Panc1 (cell line): ENCODE measurements at regions not wholly inside any gene's neighbourhood (a gene's known extent, or its start where the extent isn't known, plus 50 kb on each side); places are given as distances from the start of the nearest gene placed in this dataset.

Source experiments
- ATAC-seq: fragments of 200-7000 bp; cut with Tn5 transposase; 2 replicates; pipeline ENCODE4 v1.9.1; 2020; ENCODE audit warnings: mild to moderate bottlenecking, moderate library complexity
- BruUV-seq: library from RNA; stranded (reverse); fragments of 400-500 nt; replicated peaks from 2 replicates; lab custom pipeline; 2021; lab: Mats Ljungman, UMichigan
- CTCF ChIA-PET: fragments of 300-600 bp; sonication (Branson Sonifier 250); formaldehyde crosslinking; loops from one replicate; lab custom pipeline; 2022; ENCODE audit warnings: antibody characterized with exemption; lab: Charles Lee
- POLR2A ChIA-PET: fragments of 300-600 bp; sonication (Branson Sonifier 250); formaldehyde crosslinking; loops from one replicate; lab custom pipeline; 2022; ENCODE audit warnings: antibody characterized with exemption; lab: Charles Lee
- DNase-seq: peaks from one replicate; pipeline ENCODE4 v3.0.0-alpha.2; 2010; ENCODE audit warnings: low read depth, low spot score
- H3K27ac ChIP-seq: 2 replicates; pipeline ENCODE4 v1.5.1; 2011; ENCODE audit warnings: mild to moderate bottlenecking, low read length, inconsistent platforms
- H3K27me3 ChIP-seq: fragments of 200-500 bp; sonication (Bioruptor generic); 2 replicates; pipeline ENCODE4 v1.6.0; 2014; ENCODE audit warnings: low read length, inconsistent platforms; ENCODE audit not compliant: control insufficient read depth, insufficient read depth
- H3K36me3 ChIP-seq: fragments of 200-500 bp; sonication (Bioruptor generic); 2 replicates; pipeline ENCODE4 v1.5.1; 2014; ENCODE audit warnings: inconsistent platforms, mild to moderate bottlenecking, low read length, moderate library complexity; ENCODE audit not compliant: control insufficient read depth, insufficient read depth
- H3K4me1 ChIP-seq: 2 replicates; pipeline ENCODE4 v1.5.1; 2011; ENCODE audit warnings: inconsistent platforms, mild to moderate bottlenecking, low read length, moderate library complexity; ENCODE audit not compliant: control insufficient read depth, insufficient read depth
- H3K4me3 ChIP-seq, 2 experiments: 2 replicates each; pipeline ENCODE4 v1.5.1; 2011 to 2012; ENCODE audit warnings: low read depth in 2 of 2, low read length in 2 of 2, mild to moderate bottlenecking in 2 of 2, inconsistent platforms in 1 of 2, moderate library complexity in 1 of 2
- H3K9me3 ChIP-seq: fragments of 200-500 bp; sonication (Bioruptor generic); 2 replicates; pipeline ENCODE4 v1.5.1; 2014; ENCODE audit warnings: low read depth, mild to moderate bottlenecking, inconsistent platforms, low read length, moderate library complexity; ENCODE audit not compliant: control insufficient read depth, insufficient read depth
- CTCF ChIP-seq: fragments of 450-650 bp; IDR thresholded peaks from 2 replicates; pipeline ENCODE4 v1.5.1; 2017; ENCODE audit warnings: mild to moderate bottlenecking
- POLR2AphosphoS5 ChIP-seq: IDR thresholded peaks from 2 replicates; pipeline ENCODE4 v1.6.1; 2012; ENCODE audit warnings: mild to moderate bottlenecking, low read depth, low read length, moderate library complexity
- REST ChIP-seq, 2 experiments: IDR thresholded peaks; 2 replicates each; pipeline ENCODE4 v1.6.1; 2011 to 2012; ENCODE audit warnings: low read depth in 2 of 2, control low read depth in 1 of 2, low read length in 1 of 2, mild to moderate bottlenecking in 1 of 2, moderate library complexity in 1 of 2; ENCODE audit not compliant: insufficient read depth in 1 of 2
- SIN3A ChIP-seq: IDR thresholded peaks from 2 replicates; pipeline ENCODE4 v1.6.1; 2012; ENCODE audit warnings: low read depth, mild to moderate bottlenecking, low read length, moderate library complexity, borderline replicate concordance; ENCODE audit not compliant: insufficient read depth
- TCF7L2 ChIP-seq: IDR thresholded peaks from 2 replicates; pipeline ENCODE4 v1.6.1; 2011; ENCODE audit warnings: mild to moderate bottlenecking, low read depth, low read length, inconsistent platforms
- in situ Hi-C: cut with HindIII; loops from 2 replicates; pipeline ENCODE4 v1.10.0; 2016; ENCODE audit warnings: low sequenced_read_pairs, low pct_unique_long_range_greater_than_20kb
- intact Hi-C: fragments of 100-400 bp; cut with micrococcal nuclease; formaldehyde crosslinking; loops from one replicate; pipeline ENCODE4 v1.10.0; 2022; ENCODE audit not compliant: unreplicated experiment

GRCh38 chr14:92264195-92264594, 58.8 kb upstream of the SLC24A4 start:
- CTCF ChIA-PET, result no interaction called here
- no peaks in the 10 kb centered on the region for H3K4me1 ChIP-seq
- H3K27me3 ChIP-seq, result no peaks in the 10 kb centered on the region
- in situ Hi-C loops (no loop called here), intact Hi-C loops (no loop called here)
- H3K9me3 ChIP-seq, result no peaks in the 10 kb centered on the region
- POLR2A ChIA-PET, result no interaction called here
- no peak for ATAC-seq
- no peak for TF ChIP-seq CTCF
- TF ChIP-seq REST (IDR thresholded peaks at IDR 0.05; ENCODE audit: insufficient read depth in 1 of 2, low read depth in 2 of 2, low read length in 1 of 2), result no peak
- TF ChIP-seq SIN3A, result no peak
- no peak for TF ChIP-seq POLR2AphosphoS5
- no peak for TF ChIP-seq TCF7L2
- no TSS peak for BruUV-seq
- no peak overlapping the region for H3K4me3 ChIP-seq
- no peak overlapping the region for H3K27ac ChIP-seq
- no peaks in the 10 kb centered on the region for H3K36me3 ChIP-seq
- DNase-seq, result no peak

- Histone ChIP-seq H3K4me1 (no peaks in the 10 kb centered on the region), H3K36me3 (no peaks in the 10 kb centered on the region), H3K9me3 (no peaks in the 10 kb centered on the region), H3K27ac (no peak overlapping the region), H3K27me3 (peaks cover 2% of the 10 kb centered on the region; the same call in 1 of the 2 replicates), H3K4me3 (no peak overlapping the region)
- DNase-seq (no peak), ATAC-seq (no peak)
- BruUV-seq, result no TSS peak
- TF ChIP-seq REST (IDR thresholded peaks at IDR 0.05; ENCODE audit: insufficient read depth in 1 of 2, low read depth in 2 of 2, low read length in 1 of 2), result no peak
- TF ChIP-seq SIN3A, result no peak
- no peak for TF ChIP-seq POLR2AphosphoS5
- TF ChIP-seq CTCF, result no peak
- TF ChIP-seq TCF7L2, result no peak
- in situ Hi-C loops, result no loop called here
- CTCF ChIA-PET, result no interaction called here
- POLR2A ChIA-PET, result interaction anchor here (0.7 kb wide), 1 partner anchor 34 kb away, joined by 6 read pairs; no protein-coding TSS in a partner anchor
- intact Hi-C loops, result no loop called here
Measured at GRCh38 chr14:92266216-92266615, 56.7 kb upstream of the SLC24A4 start.
